Erythroblast (primary cell): ENCODE measurements at regions not wholly inside any gene's neighbourhood (a gene's known extent, or its start where the extent isn't known, plus 50 kb on each side); places are given as distances from the start of the nearest gene placed in this dataset.

Source experiments
- GATA1 ChIP-seq: IDR thresholded peaks from 2 replicates; pipeline ENCODE4 v1.6.1; 2011; ENCODE audit warnings: low read depth, mild to moderate bottlenecking, control low read depth, low read length, moderate library complexity
- POLR2A ChIP-seq: IDR thresholded peaks from 2 replicates; pipeline ENCODE4 v1.6.1; 2011; ENCODE audit warnings: mild to moderate bottlenecking, low read length

- TF ChIP-seq POLR2A = no peak
- no peak for TF ChIP-seq GATA1
These were observed 98.9 kb upstream of the WNT4 start for GRCh38 chr1:22241811-22242210.
